ENCODE measurements at regions not wholly inside any gene's neighbourhood (a gene's known extent, or its start where the extent isn't known, plus 50 kb on each side); places are given as distances from the start of the nearest gene placed in this dataset.
"Not testable (repeated sequence)": the region's sequence is repeated elsewhere in the genome, so short reads cannot be mapped to it uniquely, and the experiment has no call there.

- DNase-seq: no peak
Observed at GRCh38 chr18:8501044-8501443, 108.2 kb upstream of the RAB12 start.

- DNase-seq: no peak
Observed at GRCh38 chr18:8503248-8503647, 106.0 kb upstream of the RAB12 start.

- DNase-seq: no peak
Observed at GRCh38 chr18:8504424-8504823, 104.8 kb upstream of the RAB12 start.

DNA sequence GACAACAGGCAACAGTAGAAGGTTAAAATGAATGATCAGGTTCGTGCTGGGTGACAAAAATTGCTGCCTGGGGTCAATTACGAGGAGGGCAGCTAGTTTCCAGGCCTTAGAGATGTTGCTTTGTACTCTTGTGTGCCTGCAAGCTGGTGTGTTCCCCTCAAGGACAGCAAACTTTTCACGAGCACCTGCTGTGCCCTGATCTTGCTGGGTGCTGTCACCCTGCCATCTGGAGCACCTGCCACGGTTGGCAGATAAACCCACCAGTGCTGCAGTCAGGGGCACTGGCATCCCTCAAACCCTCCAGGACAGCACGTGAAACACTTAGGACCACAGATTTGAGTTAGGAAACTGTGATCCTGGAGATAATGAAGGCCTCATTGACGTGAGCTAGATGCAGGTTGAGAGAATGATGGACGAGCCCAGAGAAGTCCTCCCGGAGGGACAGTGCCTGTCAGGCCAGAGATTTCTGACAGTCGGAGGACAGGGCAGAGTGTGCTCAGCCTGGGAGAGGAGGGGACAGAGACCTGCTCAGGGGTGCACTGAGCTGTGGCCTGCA, 104.3 kb upstream of the RAB12 start:
- no peak for DNase-seq

- DNase-seq: no peak
Observed at GRCh38 chr18:8506251-8507049, 102.8 kb upstream of the RAB12 start.

DNA sequence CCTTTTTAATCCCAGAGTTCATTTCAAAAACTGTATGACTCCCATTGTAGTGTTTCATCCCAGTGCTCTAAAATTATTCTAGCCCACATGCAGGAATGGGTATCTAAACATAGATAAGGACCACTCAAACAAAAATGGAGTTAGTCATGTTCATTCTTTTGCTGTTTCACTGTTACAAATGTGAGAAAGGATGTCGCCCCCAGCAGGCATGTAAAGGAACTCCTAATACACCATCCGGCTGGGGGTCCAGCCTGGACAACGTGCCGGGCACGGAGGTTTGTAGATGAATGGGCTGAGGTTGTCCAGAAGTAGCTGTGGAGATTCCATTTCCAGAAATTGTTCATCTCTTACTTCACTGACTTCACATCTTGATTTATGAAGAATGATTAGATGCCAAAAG, 101.9 kb upstream of the RAB12 start:
- DNase-seq: no peak

- DNase-seq: no peak
Observed at GRCh38 chr18:8507915-8508705, 101.1 kb upstream of the RAB12 start.

GRCh38 chr18:8513249-8513648, 96.0 kb upstream of the RAB12 start:
- DNase-seq: no peak

DNA sequence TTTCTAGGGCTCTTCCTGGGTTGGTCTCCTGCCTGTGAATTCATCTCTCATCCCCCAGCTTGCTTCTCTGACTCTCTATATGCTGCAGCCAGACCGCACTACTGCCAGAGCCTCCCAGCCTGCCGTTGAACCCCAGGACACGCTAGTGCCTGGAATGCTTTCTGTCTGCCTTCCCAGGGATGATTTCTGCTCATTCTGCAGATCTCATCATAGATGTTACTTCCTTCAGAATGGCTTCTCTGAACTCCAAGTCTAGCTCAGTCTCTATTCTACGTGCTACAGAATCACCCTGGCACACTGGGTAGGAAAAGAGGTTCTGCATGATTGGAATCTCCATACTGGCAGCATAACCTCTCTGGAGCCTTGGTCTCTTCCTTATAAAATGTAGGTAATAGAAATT, 94.8 kb upstream of the RAB12 start:
- no peak for DNase-seq

- DNase-seq: no peak
Observed at GRCh38 chr18:8515142-8515865, 93.9 kb upstream of the RAB12 start.

DNA sequence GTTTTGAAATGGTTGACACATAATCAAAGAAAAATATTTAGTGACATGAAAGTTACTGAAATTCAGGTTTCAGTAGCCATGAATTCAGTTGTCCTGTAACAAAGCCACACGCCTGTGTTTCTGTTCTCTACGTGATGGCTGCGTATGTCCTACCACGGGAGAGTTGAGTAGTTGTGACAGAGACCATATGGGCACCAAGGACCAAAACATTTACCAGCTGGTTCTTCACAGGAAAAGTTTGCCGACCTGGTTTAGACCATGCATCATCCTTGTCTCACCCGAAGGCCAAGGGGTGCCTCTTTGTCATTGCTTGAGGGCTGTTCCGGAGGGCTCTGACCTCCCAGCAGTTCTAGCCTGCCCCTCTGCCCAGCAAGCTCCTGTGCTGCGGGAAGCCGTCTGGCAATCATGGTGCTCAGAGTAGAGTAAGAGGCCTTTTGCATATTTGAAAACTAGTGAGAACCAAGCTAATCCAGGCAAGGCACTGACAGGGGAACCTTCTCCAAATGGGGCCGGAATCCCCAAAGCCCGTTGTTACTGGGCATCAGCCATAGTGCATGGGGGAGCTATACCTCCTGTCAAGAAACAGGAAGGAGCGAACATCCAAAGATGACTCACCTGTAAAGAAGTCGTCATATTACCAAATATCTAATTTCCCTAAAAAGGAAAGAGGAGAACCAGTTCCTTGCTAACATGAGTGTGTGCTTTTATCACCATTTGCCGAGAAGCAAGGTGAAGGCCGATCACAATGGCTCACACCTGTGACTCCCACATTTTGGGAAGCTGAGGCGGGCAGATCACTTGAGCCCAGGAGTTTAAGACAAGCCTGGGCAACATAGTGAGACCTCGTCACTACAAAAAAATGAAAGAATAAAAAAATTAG, 92.6 kb upstream of the RAB12 start:
- no peak for DNase-seq

DNA sequence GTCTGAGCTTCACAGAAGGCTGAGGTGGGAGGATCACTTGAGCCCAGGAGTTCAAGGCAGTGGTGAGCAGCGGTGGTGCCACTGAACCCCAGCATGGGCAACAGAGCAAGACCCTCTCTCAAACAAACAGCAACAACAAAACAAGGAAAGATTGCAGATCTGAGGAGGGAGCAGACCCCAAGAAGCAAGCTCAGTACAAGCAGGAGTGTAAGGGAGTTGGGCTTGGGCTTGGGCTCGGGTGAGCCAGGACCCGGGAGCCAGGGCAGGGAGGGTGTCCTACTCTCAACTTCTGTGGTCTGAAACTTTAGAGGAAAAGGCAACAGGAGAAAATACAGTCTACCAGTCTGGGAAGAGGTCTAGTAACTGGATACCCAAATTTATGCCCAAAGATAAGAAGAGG, 92.0 kb upstream of the RAB12 start:
- DNase-seq: no peak

GRCh38 chr18:8519102-8519501, 90.1 kb upstream of the RAB12 start:
- DNase-seq: no peak

GRCh38 chr18:8520266-8520665, 89.0 kb upstream of the RAB12 start:
- DNase-seq: no peak

GRCh38 chr18:8522756-8523155, 86.5 kb upstream of the RAB12 start:
- no peak for DNase-seq

DNA sequence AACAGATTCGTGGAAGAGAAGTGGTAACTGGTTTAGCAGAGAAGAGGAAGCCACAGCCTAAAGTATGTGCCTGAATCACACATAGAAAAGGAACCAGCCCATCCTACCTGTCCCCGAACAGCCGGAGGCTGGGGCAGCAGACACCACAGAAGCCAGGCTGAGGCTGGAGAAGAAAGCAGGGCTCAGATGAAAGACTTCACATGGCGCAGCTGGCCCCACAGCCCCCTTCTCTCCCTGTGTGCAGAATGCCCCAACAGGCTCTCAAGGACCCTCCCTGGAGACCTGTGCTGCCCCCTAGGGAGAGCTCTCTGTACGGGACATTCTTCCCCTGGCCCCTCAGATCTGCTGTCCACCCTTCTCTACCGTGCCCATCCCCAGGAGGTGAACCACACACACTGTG, 83.5 kb upstream of the RAB12 start:
- no peak for DNase-seq

- no peak for DNase-seq
Observed at GRCh38 chr18:8526332-8526731, 82.9 kb upstream of the RAB12 start.

DNA sequence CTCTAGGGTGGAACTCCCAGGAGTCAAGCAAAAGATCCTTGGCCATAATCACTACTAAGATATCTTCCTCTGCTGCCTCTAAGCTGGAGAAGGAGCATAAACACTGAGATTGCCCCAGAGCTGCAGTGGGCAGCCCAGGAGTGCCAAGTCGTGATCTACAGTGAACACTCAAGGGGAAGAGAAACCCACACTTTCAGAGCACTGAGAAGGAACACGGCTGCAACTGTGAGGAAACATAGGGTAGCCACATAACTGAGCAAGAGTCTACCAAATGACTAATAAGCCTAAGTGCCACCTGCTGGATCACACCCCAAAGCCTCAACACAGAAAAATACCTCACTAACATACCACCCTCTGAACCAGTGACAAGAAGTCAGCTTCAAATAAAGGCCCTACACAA, 79.6 kb upstream of the RAB12 start:
- no peak for DNase-seq

GRCh38 chr18:8531084-8531483, 78.2 kb upstream of the RAB12 start:
- DNase-seq: not testable (repeated sequence)

DNA sequence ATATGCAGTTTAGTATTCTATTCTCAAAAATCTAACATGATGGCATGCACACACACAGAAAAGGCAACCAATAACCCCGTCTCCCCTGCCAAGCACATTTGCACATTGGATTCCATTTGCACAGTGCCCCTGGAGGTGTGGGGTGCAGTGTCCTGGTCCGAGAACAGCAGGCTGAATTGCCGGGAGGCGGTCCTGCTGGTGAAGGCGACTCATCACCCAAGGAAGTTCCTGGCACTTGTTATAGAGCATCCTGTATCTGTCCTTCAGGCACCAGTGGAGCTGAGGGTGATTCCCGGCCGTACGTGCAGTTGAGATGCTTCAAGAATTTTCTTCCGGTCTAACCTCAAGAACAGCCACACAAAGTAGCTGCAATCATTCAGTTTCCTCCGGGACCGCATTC, 73.0 kb upstream of the RAB12 start:
- no peak for DNase-seq

GRCh38 chr18:8536922-8537321, 72.3 kb upstream of the RAB12 start:
- no peak for DNase-seq

DNA sequence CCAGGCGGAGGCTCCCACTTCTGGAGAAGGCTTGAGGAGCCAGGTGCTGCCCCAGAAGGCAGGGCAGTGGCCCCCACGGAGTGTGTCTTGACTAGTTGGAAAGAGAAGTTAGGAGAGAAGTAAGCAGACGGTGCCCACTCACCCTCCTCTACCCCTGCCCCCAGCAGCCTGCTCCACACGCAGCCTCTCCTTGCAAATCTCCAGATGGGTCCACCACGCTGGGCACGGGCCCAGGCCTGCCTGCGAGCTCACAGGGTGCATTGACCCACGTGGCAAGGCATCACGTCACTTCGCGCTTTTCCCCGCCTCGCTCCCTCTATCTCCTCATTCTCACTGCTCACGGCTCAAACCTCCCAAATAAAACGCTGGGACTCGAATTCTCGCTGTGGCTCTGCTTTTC, 71.8 kb upstream of the RAB12 start:
- no peak for DNase-seq

Measured in activated naive CD4-positive, alpha-beta T cell treated with anti-CD3 and anti-CD28 coated beads, Interleukin-2, amount 50 U/mL, for 16 hours (primary cell).